ENCODE measurements at regions not wholly inside any gene's neighbourhood (a gene's known extent, or its start where the extent isn't known, plus 50 kb on each side); places are given as distances from the start of the nearest gene placed in this dataset.

DNA sequence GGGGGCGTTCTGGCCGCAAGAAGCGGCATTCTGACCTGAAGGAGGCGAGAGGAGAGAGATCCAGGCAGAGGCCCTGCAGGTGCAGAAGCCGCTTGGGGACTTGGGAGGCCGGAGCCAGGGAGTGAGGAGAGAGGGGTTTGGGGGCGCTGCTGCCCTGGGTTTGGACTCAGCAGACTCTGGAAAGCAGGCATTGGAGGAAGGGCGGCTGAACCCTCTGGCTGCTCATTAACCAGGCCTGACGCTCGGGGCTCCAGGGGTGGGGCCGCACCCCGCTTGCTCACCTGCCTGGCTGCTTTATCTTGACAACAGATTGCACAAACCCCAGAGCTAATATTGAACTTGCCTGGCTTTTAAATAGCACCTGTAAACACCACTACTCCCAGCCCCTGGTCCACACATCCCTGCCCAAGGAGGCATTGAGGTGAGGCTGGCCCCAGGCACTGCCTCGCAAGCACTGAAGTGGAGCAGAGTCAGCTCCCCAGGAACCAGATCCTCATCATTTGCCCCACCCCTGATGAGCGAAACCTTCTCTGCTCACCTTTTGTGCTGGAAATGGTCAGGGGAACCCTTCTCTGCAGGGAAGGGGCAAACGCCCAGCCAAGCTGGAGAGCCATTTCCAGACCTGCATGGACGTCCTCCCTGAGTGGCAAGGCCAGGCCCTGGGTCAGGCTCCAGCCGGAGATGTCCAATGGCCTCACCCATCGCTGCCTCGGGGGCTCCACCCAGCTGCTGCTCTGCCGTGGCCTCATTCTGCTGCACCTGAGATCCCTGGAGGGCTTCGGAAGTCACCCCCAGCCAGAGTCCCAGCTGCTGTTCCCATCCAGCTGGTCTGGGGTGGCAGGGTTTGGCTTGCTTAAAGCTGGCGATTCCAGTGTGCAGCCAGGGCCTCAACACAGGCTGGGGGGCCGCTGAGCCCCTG is 190.2 kb upstream of the GSE1 start:
- DNase-seq: peak; percentile 27
- peak; percentile 24 for ATAC-seq (ENCODE audit: poor library complexity)
- intact Hi-C loops (cut with DNase I): loop anchor here (5.0 kb wide), 1 partner anchor 184 kb away; no protein-coding TSS in a partner anchor

DNA sequence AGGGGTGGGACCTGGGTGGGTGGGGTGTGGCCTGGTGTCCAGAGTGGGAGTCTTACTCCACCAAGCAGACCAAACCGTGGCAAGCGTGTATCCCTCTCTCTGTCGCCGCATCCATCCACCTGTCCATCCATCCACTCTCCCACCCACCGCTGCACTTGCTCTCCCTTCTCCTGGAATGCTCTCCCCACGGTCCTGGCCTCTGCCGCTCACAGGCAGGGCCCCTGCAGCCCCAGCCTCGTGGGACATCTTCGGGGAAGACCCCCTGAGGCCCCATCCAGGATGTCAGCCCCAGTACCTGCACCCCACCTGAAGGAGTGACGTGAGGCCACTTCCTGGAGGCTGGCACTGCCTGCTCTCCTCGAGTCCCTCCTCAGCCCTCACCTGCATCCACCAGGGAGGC is 189.5 kb upstream of the GSE1 start:
- intact Hi-C loops (cut with DNase I): loop anchor here (5.0 kb wide), 1 partner anchor 184 kb away; no protein-coding TSS in a partner anchor
- DNase-seq (peak; percentile 25), ATAC-seq (ENCODE audit: poor library complexity) (no peak)

DNA sequence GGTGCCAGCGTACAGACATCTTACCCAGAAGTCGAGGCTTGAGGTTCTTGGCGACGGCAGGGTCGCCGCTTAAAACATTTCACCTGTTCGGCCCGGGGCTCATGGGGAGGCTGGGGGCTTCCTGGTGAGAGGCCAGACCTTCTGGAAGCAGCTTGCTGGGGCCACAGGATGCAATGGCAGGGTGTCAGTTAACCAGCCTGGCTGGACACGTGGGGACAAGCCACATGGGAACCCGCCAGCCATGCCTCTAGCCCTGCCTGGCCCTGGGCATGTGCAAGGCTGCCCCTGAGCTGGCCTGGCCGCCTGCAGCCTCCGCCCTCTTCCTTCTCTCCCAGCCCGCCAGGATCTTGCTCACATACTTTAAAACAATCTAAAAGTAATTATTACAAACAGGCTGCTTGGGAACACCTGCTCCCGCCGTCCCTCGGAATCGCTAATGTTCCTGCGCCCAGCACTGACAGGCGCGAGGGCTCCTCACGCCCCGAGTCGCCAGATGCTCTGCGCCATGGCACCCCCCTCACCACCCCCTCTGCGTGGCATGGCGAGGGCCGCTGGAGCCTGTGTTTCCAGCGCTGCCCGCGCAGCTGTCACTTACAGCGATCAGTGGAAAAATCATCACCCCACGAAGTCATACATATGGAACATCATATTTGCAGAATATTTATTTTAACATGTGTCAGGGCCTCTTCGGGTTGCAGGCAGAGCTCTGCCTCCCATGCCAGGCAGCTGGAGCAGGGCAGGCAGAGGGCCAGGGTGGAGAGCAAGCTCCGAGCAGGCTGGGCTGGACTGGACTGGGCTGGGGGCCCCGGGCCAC is 188.7 kb upstream of the GSE1 start:
- intact Hi-C loops (cut with DNase I): loop anchor here (5.0 kb wide), 1 partner anchor 183 kb away; no protein-coding TSS in a partner anchor
- no peak for ATAC-seq (ENCODE audit: poor library complexity)
- peak; percentile 29 for DNase-seq

DNA sequence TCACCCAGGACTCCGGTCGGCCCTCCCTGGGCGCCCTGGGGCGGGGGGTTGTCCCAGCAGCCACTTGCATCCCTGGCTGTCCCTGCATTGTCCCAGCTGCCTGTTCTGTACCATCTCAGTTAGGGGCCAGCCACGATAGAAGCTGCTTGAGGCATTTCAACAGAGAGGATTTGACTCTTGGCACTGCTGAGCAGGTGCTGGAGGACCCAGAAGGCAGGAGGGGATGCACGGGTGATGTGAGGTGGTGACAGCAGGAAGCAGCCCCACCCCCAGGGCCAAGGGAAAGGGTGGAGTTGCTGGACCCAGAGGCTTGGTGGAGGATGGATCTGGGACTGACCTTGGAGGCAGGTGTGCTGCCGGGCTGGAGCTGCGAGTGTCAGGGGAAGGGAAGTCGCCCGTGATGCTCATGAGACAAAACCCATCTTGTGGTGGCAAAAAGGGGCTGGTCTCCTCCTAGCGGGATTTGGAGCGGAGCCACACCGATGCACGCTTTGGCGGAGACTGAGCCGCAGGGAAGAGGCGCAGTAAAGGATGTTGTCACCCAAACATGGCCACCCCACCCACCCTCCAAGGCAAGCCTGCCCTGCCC is 188.0 kb upstream of the GSE1 start:
- intact Hi-C loops (cut with DNase I): no loop called here
- no peak for ATAC-seq (ENCODE audit: poor library complexity)

DNA sequence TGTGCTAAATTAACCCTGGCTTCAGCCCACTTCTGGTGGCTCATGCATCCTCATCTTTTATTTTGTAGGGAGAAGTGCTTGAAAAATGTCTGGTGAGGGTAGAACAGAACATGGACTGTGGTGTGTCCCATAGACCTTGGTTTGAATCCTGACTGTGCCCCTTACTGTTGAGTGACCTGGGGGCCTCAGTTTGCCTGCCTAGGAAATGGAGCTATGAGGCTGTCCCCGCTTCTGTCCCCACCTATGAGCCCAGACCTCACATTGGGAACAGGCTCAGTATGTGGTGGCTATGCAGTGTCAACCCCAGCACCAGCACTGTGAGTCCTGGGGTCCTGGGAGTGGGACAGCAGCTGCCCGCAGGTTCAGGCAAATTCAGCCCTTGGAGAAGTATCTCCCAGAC is 186.3 kb upstream of the GSE1 start:
- DNase-seq (peak; percentile 10), ATAC-seq (ENCODE audit: poor library complexity) (no peak)
- intact Hi-C loops (cut with DNase I): no loop called here

More for the DNA sequence above, 188.0 kb upstream of the GSE1 start:
- peak; percentile 16 for DNase-seq

DNA sequence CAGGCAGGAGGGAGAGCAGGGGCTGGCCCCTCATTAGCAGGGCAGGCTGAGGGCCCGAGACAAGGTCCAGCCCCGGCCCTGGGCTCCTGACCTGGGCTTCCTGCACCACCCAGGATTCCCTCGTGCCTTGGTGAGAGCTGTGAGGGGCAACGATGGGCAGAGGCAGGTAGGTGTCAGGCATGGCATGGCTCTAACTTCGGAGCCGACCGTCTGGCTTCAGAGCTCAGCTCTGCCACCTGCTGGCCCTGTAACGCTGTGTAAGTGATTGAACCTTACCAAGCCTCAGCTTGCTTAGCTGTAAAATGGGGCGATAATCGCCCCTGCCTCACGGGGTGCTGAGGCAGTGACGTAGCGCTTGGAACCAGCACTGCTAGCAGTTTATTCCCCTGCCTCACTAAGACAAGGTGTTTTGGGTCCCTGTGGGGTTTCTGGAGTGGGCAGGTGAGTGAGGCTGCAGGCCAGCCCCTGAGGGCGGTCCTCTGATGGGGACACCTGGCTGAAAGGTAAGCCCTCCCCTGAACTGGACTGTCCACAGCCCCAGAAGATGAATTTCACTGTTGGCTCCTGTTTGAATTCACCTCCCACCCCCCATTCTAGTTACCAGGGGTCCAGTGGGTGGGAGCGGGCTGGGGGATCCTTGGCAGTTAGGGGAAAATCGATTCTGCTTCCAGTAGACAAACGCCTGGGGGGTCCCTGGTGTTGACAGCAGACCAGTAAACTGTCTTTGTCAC is 184.8 kb upstream of the GSE1 start:
- ATAC-seq (ENCODE audit: poor library complexity) (peak; percentile 47), DNase-seq (peak; percentile 67)
- intact Hi-C loops (cut with DNase I): no loop called here

DNA sequence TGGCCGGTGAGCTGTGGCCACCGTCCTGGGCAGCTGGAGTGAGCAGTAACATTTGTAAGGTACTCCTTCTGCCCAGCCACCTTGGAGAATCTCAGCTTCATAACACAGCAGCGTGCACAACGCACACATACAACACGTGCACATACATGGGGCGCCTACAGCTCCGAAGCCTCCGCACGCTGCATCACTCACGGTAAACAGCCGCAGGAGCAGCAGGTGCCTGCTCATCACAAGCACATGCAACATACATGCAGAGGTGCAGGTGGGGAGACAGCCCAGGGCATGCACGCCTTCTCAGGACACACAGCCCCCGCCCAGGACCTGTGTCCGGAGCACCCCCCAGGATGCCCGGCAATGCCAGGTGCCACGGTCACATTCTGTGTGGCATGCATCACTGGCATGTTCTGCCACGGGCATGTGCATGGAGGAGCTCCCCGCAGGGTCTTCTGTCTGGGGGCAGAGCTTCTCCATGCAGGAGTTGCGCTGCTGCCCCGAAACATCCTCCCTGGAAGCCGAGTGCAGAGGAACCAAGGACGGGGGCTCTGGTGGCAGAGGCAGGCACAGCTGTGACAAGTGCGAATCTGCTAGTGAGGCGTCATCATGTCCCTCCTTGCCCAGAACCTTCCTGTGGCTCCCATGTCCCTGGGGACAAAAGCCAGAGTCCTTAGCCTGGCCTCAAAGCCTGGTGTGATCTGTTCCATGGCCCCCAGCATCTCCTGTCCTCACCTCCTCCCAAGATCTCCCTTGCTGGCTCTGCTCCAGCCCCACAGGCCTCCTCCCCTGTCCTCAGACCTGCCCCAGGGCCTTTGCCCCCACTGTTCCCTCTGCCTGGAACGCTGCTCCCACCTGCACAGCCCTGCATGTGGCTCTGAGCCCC is 184.0 kb upstream of the GSE1 start:
- intact Hi-C loops (cut with DNase I): no loop called here
- no peak for ATAC-seq (ENCODE audit: poor library complexity)
- DNase-seq: peak; percentile 33

DNA sequence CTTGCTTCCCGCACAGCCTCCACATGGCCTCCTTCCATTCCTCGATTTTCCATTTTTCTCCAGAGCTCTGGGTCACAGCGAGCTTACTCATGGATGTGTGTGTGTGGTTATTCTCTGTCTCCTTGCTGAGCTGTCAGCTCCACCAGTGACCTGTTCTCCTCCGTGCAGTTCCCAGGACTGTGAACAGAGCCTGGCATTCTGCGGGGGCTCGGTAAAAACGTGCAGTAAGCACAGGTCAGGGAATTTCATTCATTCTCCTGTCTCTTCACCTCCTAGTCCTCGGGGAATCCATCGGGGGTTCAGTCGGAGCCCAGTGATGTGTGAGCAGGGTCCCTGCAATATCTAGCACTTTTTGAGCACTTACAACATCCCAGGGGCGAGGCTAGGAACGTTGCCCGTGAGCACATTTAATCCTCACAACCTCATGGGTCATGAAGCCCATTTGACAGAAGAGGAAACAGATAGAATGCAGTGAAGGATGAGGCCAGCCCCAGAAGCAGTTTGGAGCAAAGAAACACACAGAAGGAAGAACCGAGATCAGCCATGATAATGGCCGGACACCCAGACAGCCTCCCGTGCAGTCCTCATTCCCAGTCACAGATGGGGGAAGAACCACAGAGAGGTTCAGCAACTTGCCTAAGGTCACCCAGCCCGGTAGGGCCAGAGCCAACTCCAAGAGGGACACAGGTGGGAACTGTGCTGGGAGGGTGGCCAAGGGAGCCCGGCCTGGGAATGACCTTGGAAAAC is 183.2 kb upstream of the GSE1 start:
- no peak for ATAC-seq (ENCODE audit: poor library complexity)
- peak; percentile 24 for DNase-seq
- intact Hi-C loops (cut with DNase I): no loop called here

DNA sequence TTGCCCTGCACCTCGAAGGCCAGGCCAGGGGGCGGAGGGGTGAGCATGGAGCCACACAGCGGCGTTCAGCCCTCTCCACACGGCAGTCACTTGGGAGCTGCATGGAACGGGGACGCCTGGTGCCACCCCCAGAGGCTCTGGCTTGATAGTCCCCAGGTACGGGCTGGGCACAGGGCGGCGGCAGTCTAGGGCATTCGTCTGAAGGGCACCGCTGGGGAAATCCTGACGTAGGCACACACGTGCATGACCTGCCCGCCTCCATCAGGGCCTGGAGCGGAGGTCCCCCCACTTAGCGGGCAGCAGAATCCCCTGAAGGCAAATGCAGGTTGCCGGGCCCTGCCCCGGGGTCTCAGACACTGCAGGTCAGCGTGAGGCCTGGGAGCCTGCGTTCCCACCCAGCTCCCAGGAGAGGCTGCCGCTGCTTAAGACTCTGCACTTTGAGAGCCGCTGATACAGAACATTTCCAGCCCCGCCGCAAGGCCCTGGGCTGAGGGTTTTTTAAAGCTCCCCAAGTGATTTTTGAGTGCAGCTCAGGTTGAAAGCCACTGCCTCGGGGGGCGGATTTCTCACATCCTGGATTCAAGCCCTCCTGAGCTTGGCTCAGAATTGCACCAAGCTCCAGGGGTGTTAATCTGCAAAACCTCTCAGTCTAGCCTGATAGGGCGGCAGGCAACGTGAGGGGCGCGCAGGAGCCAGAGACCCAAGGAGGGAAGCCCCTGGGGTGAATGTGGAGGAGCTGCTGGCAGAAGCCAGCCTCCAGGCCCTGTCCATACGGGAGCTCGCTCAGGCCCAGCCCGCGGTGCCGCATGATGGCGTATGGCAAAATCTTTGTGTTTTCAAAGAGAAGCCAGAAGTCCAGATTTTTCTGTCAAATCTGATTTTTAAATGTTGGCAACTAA is 182.3 kb upstream of the GSE1 start:
- DNase-seq (peak; percentile 37), ATAC-seq (ENCODE audit: poor library complexity) (peak; percentile 20)
- intact Hi-C loops (cut with DNase I): no loop called here

DNA sequence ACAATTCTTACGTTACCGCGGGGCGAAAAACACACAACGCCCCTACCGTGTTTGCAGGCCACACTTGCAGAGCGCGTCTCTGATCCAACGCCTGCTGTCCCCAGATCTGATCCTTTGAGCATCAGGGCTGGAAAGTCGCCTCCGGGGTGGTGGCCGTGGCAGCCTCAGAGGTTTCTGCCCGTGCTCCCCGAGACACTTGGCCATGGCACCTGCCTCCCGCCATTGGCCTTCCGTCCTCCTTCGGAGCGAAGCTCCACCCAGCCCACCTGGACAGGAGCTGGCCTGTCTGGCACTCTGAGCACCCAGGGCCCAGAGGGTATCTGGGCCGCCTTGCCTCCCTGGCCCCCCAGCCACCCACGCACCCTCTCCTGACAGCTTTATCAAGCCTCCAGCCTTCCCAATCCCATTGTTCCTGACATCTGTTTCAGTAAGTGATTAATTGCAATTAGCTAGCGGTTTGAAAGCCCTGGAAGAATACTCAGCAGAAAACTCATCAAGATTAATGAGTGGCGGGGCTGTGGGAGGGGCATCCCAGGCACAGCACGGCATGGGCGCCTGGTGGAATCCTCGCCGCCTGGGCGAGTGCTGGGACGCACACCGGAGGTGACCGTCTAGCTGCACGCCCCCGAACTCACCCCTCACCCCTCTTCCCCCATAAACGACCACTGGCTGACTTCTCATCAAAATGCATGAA is 181.5 kb upstream of the GSE1 start:
- DNase-seq: peak; percentile 30
- ATAC-seq (ENCODE audit: poor library complexity): no peak
- intact Hi-C loops (cut with DNase I): no loop called here

DNA sequence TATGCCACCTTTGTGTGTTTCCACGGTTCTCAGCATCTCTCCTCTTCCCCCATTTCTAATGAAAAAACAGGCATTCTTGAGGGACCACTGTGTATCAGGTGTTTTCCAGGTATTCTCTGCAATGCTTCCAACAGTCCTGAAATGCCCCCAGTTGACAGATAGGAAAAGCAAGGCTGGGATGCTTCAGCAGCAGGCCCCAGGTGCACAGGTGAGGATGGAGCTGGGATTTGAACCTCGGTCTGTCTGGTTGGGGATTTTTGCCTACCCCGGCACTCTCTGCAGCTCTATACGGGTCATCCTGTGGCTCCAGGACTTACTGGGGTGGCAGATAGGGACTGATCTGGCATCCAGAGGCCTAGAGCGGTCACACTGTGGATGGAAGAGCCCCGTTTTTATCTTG is 180.5 kb upstream of the GSE1 start:
- no peak for DNase-seq
- intact Hi-C loops (cut with DNase I): no loop called here
- no peak for ATAC-seq (ENCODE audit: poor library complexity)

DNA sequence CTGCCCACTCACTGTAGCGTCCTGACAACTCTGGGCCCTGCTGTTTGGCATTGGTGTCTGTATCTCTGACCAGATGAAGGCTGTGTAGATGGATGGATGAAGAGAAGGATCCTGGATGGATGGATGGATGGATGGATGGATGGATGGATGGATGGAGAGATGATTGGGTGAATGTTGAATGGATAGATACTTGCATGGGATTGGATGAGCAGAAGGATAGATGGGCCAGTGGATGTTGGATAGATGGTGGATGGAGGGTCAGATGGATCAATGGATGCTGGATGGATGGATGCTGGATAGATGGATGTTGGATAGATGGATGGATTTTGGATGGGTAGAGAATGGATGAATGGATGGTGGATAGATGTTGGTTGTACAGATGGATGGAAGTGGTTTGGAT is 179.6 kb upstream of the GSE1 start:
- ATAC-seq (ENCODE audit: poor library complexity) (no peak), DNase-seq (no peak)
- intact Hi-C loops (cut with DNase I): no loop called here

DNA sequence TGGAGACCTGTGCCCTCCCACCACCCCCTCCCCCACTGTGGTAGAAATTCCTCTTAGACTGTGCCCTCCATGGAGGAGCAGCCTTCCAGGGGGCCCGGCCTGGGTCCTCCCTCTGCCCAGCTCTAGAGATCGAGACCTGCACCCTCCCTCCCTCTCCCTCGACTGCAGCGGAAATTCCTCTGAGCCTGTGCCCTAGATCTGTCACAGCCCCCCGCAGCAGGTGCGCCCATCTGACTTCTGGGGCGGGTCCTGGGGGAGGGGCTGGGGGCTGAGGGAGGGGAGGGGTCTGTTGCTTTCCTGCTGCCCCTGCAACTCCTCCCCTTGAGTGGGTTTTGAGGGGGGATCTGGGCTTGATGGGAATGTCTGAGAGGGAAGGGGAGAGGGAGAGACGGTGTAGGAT is 177.8 kb upstream of the GSE1 start:
- intact Hi-C loops (cut with DNase I): no loop called here
- no peak for ATAC-seq (ENCODE audit: poor library complexity)
- no peak for DNase-seq

DNA sequence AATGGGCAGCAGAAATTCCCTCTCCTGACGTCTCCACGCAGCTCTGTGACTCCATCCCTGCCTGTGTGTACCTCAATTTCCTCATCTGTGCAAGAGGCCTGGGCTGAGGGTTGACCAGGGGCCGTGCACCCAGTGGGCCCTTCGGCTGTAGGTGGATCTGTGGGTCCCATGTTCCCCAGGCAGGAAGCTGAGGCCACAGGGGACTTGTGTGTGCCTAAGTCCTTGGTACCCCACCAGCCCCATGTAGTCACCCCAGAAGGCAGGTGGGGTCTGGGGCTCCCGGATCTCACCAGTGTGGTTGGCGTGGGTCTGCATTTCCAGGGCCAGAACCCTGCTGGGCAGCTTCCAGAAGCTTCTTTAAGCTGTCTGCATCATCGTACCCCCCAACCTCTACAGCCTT is 177.4 kb upstream of the GSE1 start:
- DNase-seq (no peak), ATAC-seq (ENCODE audit: poor library complexity) (no peak)
- intact Hi-C loops (cut with DNase I): no loop called here

DNA sequence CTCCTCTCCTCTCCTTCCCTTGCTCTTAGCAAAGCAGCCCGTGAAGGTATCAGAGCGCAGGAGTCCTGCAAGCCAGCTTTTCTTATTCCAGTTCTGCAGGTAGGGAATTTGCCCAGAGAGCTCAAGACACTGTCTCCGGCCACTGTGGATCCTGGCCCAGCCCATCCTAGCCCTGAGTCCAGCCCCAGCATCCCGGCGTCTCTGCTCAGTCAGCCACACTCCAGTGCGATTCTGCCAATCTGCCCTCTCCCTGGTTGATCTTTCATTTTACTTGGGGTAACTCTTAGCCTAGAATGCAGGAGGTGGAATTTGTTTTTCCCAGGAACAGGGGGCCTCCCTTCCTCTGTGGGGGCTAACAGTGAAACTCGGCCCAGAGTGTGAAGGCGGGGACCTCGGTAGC is 176.9 kb upstream of the GSE1 start:
- DNase-seq: no peak
- intact Hi-C loops (cut with DNase I): no loop called here
- ATAC-seq (ENCODE audit: poor library complexity): no peak
